HG02798 (cell line): ENCODE measurements at regions not wholly inside any gene's neighbourhood (a gene's known extent, or its start where the extent isn't known, plus 50 kb on each side); places are given as distances from the start of the nearest gene placed in this dataset.
"Not testable (repeated sequence)": the region's sequence is repeated elsewhere in the genome, so short reads cannot be mapped to it uniquely, and the experiment has no call there.

Experiments used
- ATAC-seq: cut with Tn5 transposase; IDR thresholded peaks from one replicate; pipeline ENCODE4 v1.9.1; 2021; ENCODE audit warnings: mild to moderate bottlenecking; ENCODE audit not compliant: unreplicated experiment, poor library complexity

DNA sequence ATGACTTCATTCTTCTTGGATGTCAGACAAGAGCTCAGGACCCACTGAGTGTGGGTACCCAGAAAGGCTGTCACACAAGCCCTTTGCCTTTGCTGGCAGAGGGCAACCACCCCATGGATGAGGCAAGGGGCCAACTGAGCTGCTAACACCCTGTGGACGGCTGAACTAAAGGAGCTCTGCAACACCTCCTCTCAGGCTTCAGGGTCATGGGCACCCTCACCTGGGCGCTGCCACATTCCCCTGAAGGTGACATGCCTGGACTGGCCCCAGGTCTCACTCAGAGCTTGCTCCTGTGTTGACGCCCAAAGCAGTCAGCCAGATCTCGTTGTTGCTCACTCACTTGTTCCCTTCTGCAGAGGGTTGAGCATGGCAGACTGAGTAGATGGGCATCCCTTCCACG, 336.8 kb upstream of the TMEM132C start:
- ATAC-seq = no peak

DNA sequence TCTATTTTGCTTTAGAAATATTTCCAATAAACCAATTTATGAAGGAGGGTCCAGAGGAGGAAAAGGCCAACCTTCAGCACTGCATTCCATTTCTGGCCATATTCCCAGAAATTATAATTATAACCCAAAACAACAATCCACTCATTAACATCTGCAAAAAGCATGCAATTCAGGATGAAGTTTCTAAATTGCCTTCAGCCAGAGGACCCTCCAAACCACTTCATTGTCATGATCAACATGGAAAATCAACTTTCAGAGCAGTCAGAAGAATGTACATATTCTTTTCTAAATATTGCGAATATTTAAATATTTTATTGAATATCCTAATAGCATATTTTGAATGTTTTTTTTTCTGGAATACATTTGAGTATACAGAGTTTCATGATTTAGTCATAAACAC, 332.6 kb upstream of the TMEM132C start:
- ATAC-seq = no peak

- no peak for ATAC-seq
Observed at GRCh38 chr12:127936463-127936862, 330.5 kb upstream of the TMEM132C start.

GRCh38 chr12:127941332-127941731, 325.6 kb upstream of the TMEM132C start:
- no peak for ATAC-seq

DNA sequence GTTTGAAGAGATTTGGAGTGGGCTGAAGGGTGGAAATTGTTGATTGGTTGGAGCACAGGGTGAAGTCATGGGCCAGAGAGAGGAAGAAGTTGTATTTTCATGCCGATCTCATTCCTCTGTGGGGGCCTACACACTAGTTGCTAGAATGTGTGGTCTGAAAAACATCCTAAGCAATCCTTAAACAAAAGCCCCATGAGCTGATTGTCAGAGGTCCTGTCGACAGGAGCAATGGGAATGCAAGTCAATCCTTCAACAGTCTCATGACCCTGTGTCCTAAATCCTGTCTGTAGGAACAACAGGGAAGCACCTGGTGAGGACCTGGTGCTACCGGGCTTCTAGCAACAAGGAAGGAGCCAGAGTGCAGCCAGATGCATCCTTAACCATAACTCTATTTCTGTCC, 324.0 kb upstream of the TMEM132C start:
- ATAC-seq = no peak

GRCh38 chr12:127943481-127944210, 323.3 kb upstream of the TMEM132C start:
- no peak for ATAC-seq

DNA sequence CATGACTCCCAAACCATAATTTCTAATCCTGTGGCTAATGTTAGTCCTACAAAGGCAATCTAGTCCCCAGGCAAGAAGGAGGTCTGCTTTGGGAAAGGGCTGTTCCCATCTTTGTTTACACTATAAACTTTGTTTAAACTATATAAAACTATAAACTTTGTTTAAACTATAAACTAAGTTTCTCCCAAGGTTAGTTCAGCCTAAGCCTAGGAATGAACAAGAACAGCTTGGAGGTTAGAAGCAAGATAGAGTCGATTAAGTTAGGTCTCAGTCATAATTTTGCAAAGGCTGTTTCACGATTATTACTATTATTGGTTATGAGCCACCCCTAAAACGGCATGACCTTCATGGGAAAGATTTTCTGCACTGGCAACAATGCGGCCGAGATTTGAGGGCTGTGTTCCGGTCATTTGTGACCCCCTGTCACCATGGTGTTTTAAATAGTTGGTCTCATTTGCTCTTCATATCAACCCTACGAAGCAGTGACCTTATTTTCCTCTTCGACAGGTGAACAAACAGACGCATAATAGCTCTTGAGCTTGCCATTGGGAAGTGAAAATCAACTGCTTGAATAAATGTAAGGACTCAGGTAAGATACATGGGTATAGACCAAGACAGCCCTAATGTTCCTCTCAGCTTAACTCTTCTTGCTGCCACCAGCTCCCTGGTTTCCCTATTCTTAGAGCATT, 322.6 kb upstream of the TMEM132C start:
- no peak for ATAC-seq

DNA sequence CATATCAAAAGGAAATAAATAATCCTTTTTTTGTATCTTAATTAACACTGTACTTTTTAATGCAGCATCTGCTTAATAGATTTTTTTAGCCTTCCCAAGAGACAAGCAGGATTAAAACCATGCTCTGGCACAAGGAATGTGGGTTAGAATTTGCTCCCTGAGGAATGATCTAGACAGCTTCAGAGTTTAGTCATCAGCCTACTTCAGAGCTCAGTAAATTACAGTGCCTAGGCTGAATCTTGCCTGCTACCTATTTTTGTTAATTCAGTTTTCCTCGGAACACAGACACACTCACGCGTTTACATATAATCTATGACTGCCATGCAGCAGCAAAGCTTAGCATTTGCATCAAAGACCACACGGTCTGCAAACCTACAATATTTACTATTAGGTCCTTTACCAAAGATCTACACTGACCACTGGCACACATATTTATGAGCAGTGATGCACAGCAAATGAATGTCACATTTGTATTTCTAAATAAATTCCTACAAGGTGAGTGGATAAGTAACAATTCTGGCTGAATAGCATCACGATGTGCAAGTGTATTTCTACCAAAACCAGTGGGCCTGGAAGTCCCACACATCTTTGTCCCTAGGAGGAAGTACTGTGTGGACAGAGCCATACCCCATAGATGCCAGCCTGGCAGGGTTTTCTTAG, 309.8 kb upstream of the TMEM132C start:
- no peak for ATAC-seq

- ATAC-seq = no peak
Observed at GRCh38 chr12:127962303-127962702, 304.7 kb upstream of the TMEM132C start.

GRCh38 chr12:127963933-127964332, 303.0 kb upstream of the TMEM132C start:
- ATAC-seq = no peak

DNA sequence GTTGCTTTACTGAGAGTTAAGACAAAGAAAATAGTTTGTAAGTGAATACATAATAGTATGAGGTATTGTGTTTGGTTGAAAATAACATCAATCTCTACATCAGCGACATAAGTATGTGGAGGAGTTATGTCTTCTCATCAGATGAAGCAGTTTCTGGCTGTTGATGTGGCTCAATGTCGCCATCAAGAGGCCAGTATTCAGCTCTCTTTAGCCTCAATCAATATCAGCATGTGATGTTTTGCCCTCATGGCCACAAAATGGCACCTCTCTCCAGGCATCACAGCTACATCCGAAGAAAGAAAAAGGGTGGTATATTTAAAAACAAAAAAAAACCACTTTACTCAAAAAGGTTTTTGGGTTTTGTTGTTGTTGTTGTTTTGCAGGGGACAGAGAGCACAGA, 302.3 kb upstream of the TMEM132C start:
- ATAC-seq = no peak

DNA sequence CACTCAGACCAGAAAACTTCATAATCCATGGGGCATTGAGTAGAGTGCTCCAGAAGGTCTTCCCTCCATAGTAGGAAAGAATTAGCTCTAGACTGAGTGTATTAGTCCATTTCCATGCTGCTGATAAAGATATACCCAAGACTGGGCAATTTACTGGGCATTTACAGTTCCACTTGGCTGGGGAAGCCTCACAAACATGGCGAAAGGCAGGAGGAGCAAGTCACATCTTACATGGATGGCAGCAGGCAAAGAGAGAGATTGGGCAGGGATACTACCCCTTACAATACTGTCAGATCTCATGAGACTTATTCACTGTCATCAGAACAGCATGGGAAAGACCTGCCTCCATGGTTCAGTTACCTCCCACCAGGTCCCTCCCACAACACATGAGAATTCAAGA, 300.6 kb upstream of the TMEM132C start:
- no peak for ATAC-seq

DNA sequence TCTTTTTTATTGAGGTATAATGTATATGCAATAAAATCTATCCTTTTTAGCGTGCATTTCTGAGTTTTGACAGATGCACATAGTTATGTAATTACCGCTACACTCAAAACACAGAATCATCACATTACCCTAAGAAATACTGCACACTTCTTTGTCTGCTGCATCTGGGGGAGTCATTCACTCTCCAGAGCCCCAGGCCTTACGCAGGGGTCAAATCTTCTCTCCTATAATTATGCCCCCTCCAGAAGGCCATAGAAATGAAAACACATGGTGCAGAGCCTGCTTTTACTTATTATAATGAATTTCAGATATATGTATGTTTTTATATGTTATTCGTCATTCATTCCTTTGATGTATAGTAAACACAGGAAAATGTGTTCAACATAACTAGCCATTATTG, 296.5 kb upstream of the TMEM132C start:
- no peak for ATAC-seq

- no peak for ATAC-seq
Observed at GRCh38 chr12:127980585-127980984, 286.4 kb upstream of the TMEM132C start.

- no peak for ATAC-seq
Observed at GRCh38 chr12:127981875-127982274, 285.1 kb upstream of the TMEM132C start.

- ATAC-seq = not testable (repeated sequence)
Observed at GRCh38 chr12:127983213-127983791, 283.7 kb upstream of the TMEM132C start.

DNA sequence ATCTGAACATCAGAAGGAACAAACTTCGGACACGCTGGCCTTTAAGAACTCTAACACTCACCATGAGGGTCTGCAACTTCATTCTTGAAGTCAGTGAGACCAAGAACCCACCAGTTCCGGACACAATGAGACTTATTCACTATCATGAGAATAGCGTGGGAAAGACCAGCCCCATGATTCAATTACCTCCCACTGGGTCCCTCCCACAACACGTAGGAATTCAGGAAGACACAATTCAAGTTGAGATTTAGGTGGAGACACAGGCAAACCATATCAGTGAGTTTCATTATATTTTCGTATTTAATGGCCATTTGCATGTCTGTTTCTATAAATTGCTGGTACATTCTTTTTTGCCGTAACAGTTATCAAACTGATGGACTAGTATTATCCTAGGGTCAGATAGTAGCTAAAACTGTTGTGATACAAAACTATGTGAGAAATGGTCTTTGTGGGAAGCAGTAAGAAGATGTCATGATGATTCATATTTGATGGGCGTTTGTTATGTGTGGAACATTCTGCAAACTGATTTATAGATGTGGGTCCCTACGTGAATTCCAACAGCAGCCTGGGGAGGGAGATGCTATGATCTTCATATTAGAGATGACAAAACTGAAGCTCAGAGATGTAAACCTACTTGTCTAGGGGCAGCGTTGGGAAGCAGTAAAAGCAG, 282.4 kb upstream of the TMEM132C start:
- no peak for ATAC-seq

DNA sequence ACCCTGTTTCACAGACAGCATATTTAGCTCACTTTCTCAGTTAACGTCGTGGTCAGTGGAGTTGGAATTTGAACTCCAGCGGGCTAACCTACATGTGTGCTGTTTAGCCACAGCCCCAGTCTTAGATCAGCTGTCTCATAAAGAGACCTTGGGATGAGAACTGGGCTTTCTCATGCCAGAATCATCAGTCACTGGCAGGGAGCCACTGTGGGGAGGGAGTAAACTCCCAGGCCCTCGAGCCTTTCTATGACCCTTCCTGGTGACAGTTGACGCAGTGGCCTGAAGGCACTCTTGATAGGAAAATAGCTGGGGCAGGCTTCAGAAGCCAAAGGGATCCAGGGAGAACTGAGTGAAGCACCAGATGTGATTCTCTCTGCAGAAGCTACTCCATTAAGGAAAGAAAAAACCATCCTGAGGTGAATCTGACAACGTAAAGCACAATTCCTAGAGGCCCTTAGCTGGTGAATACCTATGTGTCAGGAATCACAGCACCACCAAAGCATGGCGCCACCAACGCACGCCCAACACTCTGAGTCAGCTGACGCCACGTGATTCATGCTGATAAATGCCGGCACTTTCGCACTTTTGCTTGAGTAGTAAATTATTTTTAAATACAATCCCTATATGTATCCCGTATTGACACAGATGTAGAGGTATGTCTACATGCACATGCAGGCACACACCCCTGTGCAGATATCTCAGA, 279.6 kb upstream of the TMEM132C start:
- no peak for ATAC-seq

- ATAC-seq = no peak
Observed at GRCh38 chr12:127991485-127991884, 275.5 kb upstream of the TMEM132C start.

- ATAC-seq = no peak
Observed at GRCh38 chr12:127998988-127999387, 268.0 kb upstream of the TMEM132C start.
